ENCODE measurements at regions not wholly inside any gene's neighbourhood (a gene's known extent, or its start where the extent isn't known, plus 50 kb on each side); places are given as distances from the start of the nearest gene placed in this dataset.

DNA sequence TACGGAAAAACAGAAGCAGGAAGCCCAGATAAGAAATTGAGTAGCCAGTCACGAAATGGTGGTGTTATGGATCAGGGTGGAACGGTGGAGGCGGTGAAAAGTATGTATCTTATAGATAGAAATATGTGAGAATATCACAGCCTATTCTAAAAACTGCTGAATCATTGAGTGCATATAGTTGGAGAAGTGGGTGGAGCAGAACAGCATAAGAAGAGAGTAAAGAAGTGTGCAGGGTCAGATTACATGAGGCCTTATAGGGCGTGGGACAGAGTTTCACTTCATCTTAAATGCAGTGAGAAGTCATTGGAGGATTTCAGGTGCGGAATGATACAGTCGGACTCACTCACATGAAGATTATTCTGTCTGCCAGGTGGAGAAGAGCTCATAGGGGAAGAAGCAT is 293.1 kb downstream of the TRIML1 start:
- H3K27me3 ChIP-seq (ENCODE audit: control insufficient read depth, insufficient read depth, low read length): no peaks in the 10 kb centered on the region
- H3K27ac ChIP-seq (ENCODE audit: insufficient read depth, low read length): no peak overlapping the region
- TF ChIP-seq EZH2 (IDR thresholded peaks at IDR 0.05; ENCODE audit: low read length, missing control alignments): no peak
- TF ChIP-seq, protein P1, sequence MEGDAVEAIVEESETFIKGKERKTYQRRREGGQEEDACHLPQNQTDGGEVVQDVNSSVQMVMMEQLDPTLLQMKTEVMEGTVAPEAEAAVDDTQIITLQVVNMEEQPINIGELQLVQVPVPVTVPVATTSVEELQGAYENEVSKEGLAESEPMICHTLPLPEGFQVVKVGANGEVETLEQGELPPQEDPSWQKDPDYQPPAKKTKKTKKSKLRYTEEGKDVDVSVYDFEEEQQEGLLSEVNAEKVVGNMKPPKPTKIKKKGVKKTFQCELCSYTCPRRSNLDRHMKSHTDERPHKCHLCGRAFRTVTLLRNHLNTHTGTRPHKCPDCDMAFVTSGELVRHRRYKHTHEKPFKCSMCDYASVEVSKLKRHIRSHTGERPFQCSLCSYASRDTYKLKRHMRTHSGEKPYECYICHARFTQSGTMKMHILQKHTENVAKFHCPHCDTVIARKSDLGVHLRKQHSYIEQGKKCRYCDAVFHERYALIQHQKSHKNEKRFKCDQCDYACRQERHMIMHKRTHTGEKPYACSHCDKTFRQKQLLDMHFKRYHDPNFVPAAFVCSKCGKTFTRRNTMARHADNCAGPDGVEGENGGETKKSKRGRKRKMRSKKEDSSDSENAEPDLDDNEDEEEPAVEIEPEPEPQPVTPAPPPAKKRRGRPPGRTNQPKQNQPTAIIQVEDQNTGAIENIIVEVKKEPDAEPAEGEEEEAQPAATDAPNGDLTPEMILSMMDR (conservative IDR thresholded peaks at IDR 0.05 in 1 of 2, IDR thresholded peaks at IDR 0.05 in 1 of 2; ENCODE audit: low read depth in 1 of 2, low read length in 2 of 2): no peak
- no peaks in the 10 kb centered on the region for H3K36me3 ChIP-seq (ENCODE audit: control insufficient read depth, insufficient read depth, low read length)
- no peak overlapping the region for H3K4me3 ChIP-seq (replicated peaks in 1 of 4; ENCODE audit: control extremely low read depth in 1 of 4, insufficient read depth in 1 of 4, low read depth in 3 of 4, low read length in 4 of 4)
- no peak overlapping the region for H2AFZ ChIP-seq (ENCODE audit: low read length)
- no peak overlapping the region for H3K9ac ChIP-seq (ENCODE audit: insufficient read depth, low read length)
- DNase-seq (ENCODE audit: low read depth in 2 of 2): no peak
- no peaks in the 10 kb centered on the region for H3K79me2 ChIP-seq (ENCODE audit: control insufficient read depth, insufficient read depth, low read length)
- H3K4me2 ChIP-seq (ENCODE audit: extremely low read depth, insufficient read depth, low read length): no peak overlapping the region
- H3K9me3 ChIP-seq (ENCODE audit: control insufficient read depth, insufficient read depth, low read depth, low read length): no peaks in the 10 kb centered on the region
- no peaks in the 10 kb centered on the region for H4K20me1 ChIP-seq (ENCODE audit: control insufficient read depth, extremely low read depth, insufficient read depth, low read length)
- H3K4me1 ChIP-seq (ENCODE audit: control insufficient read depth, extremely low read depth, insufficient read depth, low read length): no peaks in the 10 kb centered on the region

DNA sequence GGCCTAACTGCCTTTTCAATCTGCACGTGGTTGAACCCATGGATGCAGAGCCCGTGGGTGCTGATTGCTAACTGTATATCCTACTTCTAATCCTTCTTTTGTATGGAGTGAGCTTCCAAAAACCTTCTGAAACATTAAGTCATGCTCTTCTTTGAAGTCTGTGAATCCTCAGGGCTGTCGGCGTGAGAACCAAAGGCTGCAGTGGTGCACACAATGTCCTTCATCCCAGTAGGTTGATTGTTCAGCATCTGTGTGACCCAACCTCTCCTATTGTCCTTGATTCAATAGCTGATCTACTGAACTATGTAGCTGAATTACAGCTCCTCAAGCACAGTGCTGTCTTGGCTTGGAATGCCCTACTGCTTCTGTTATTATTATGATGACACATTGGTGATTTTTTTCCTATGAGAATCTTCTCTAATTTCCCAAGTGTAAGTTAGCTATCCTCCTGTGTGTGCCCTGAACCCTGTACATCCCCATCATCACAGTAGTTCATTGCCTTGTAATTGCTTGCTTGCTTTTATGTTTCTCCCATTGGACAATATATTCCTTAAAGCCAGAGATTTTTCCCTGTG is 294.6 kb downstream of the TRIML1 start:
- Histone ChIP-seq H3K36me3 (ENCODE audit: control insufficient read depth, insufficient read depth, low read length) (no peaks in the 10 kb centered on the region), H3K9me3 (ENCODE audit: control insufficient read depth, insufficient read depth, low read depth, low read length) (no peaks in the 10 kb centered on the region), H3K27me3 (ENCODE audit: control insufficient read depth, insufficient read depth, low read length) (no peaks in the 10 kb centered on the region), H3K4me2 (ENCODE audit: extremely low read depth, insufficient read depth, low read length) (no peak overlapping the region), H3K79me2 (ENCODE audit: control insufficient read depth, insufficient read depth, low read length) (no peaks in the 10 kb centered on the region), H3K27ac (ENCODE audit: insufficient read depth, low read length) (no peak overlapping the region), H3K4me3 (replicated peaks in 1 of 4; ENCODE audit: control extremely low read depth in 1 of 4, insufficient read depth in 1 of 4, low read depth in 3 of 4, low read length in 4 of 4) (no peak overlapping the region), H3K4me1 (ENCODE audit: control insufficient read depth, extremely low read depth, insufficient read depth, low read length) (no peaks in the 10 kb centered on the region), H4K20me1 (ENCODE audit: control insufficient read depth, extremely low read depth, insufficient read depth, low read length) (no peaks in the 10 kb centered on the region), H2AFZ (ENCODE audit: low read length) (no peak overlapping the region), H3K9ac (ENCODE audit: insufficient read depth, low read length) (no peak overlapping the region)
- no peak for DNase-seq (ENCODE audit: low read depth in 2 of 2)
- TF ChIP-seq, protein P1 (conservative IDR thresholded peaks at IDR 0.05 in 1 of 2, IDR thresholded peaks at IDR 0.05 in 1 of 2; ENCODE audit: low read depth in 1 of 2, low read length in 2 of 2): no peak
- TF ChIP-seq EZH2 (IDR thresholded peaks at IDR 0.05; ENCODE audit: low read length, missing control alignments): no peak

DNA sequence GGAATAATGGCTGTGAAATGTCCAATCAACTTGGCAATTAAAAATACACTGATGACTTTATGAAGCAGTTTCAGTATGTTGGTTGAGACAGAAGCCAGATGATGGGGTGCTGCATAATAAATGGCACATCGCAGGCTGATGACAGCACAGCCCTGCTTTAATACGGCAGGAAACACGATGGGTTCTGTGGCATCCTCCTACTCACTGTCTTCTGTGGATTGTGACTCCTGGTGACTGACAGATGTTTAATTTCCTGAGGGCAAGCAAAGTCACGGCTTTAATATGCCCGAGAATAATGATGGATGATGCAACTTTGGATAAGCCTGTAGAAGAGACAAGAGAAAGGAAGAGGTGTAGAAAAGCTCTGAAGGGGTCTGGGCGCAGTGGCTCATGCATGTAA is 295.4 kb downstream of the TRIML1 start:
- Histone ChIP-seq H3K27ac (ENCODE audit: insufficient read depth, low read length) (no peak overlapping the region), H2AFZ (ENCODE audit: low read length) (no peak overlapping the region), H3K27me3 (ENCODE audit: control insufficient read depth, insufficient read depth, low read length) (no peaks in the 10 kb centered on the region), H3K79me2 (ENCODE audit: control insufficient read depth, insufficient read depth, low read length) (no peaks in the 10 kb centered on the region), H3K4me2 (ENCODE audit: extremely low read depth, insufficient read depth, low read length) (no peak overlapping the region), H3K9me3 (ENCODE audit: control insufficient read depth, insufficient read depth, low read depth, low read length) (no peaks in the 10 kb centered on the region), H3K4me3 (replicated peaks in 1 of 4; ENCODE audit: control extremely low read depth in 1 of 4, insufficient read depth in 1 of 4, low read depth in 3 of 4, low read length in 4 of 4) (no peak overlapping the region), H3K9ac (ENCODE audit: insufficient read depth, low read length) (no peak overlapping the region), H3K36me3 (ENCODE audit: control insufficient read depth, insufficient read depth, low read length) (no peaks in the 10 kb centered on the region), H3K4me1 (ENCODE audit: control insufficient read depth, extremely low read depth, insufficient read depth, low read length) (no peaks in the 10 kb centered on the region), H4K20me1 (ENCODE audit: control insufficient read depth, extremely low read depth, insufficient read depth, low read length) (no peaks in the 10 kb centered on the region)
- TF ChIP-seq EZH2 (IDR thresholded peaks at IDR 0.05; ENCODE audit: low read length, missing control alignments): no peak
- TF ChIP-seq, protein P1 (conservative IDR thresholded peaks at IDR 0.05 in 1 of 2, IDR thresholded peaks at IDR 0.05 in 1 of 2; ENCODE audit: low read depth in 1 of 2, low read length in 2 of 2): no peak
- no peak for DNase-seq (ENCODE audit: low read depth in 2 of 2)

Data from fibroblast of lung (primary cell).